ENCODE measurements at regions not wholly inside any gene's neighbourhood (a gene's known extent, or its start where the extent isn't known, plus 50 kb on each side); places are given as distances from the start of the nearest gene placed in this dataset.
"Not testable (repeated sequence)": the region's sequence is repeated elsewhere in the genome, so short reads cannot be mapped to it uniquely, and the experiment has no call there.

DNA sequence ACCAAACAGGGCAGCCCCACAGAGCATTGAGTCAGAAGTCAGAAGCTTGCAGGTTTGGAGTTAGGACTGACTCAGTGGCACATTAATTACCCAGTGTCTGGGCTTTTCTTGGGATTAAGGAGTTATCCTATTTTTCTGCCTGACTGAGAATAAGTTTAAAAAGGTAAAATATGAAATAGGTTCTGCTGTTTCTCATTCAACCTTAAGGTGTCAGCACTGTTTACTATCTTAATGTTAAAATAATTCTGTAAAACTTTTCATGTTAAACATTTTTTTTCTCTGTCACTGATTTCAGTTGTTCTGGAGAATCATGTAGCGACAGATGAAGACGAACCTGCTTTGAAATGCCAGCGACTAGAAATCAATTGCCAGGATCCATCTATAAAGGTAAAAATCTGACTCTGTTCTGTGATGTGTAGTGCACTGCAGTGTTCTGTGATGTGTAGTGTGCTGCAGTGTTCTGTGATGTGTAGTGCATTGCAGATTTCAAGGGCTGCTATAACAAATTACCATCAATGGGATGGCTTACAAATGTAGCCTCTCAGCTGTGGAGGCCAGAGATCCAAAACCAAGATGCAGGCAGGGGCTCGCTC, 128.0 kb downstream of the LAT start:
- no peak for TF ChIP-seq POLR2A (IDR thresholded peaks at IDR 0.05)
- TF ChIP-seq, protein P1, sequence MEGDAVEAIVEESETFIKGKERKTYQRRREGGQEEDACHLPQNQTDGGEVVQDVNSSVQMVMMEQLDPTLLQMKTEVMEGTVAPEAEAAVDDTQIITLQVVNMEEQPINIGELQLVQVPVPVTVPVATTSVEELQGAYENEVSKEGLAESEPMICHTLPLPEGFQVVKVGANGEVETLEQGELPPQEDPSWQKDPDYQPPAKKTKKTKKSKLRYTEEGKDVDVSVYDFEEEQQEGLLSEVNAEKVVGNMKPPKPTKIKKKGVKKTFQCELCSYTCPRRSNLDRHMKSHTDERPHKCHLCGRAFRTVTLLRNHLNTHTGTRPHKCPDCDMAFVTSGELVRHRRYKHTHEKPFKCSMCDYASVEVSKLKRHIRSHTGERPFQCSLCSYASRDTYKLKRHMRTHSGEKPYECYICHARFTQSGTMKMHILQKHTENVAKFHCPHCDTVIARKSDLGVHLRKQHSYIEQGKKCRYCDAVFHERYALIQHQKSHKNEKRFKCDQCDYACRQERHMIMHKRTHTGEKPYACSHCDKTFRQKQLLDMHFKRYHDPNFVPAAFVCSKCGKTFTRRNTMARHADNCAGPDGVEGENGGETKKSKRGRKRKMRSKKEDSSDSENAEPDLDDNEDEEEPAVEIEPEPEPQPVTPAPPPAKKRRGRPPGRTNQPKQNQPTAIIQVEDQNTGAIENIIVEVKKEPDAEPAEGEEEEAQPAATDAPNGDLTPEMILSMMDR (IDR thresholded peaks at IDR 0.05), result no peak

DNA sequence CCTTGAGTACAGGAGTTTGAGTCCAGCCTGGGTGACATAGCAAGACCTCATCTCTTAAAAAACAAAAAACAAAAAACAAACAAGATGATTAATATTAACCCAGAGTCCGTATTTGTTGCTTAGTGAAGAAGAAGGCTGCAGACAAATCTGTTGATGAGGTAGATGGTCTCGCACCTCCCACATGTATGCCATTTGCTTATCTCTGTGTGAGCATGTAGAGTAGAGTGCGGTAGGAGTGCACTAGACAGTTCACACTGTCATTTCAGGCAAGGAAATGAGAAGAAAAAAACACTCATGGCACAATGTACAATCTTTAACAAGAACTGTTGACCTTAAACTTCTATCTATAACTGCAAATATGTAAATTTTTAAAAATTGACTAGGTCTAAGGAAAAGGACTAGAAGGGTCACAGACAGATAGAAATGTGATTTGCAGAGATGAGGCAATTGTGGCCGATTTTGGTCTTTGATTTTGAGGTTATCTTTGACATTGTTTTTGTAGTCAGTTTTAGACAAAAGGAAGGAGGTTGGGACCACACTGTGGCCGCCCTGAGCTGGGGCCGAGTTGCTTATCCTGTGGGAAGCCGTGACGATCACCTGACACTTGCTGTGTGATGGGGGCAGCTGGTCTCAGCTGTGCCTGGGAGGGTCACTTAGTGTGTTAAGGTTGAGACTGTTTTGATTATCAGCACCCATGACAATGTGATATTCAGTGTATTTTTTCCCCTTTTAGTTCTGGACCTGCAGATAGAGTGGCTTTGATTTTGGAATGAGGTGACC, 127.2 kb downstream of the LAT start:
- DNase-seq; H3K27ac ChIP-seq; intact Hi-C loops (cut with DNase I; ENCODE audit: low total_unique reads); H3K36me3 ChIP-seq (ENCODE audit: low read depth, missing control alignments); H3K4me1 ChIP-seq; H3K27me3 ChIP-seq; H3K4me3 ChIP-seq; H3K9me3 ChIP-seq: not testable (repeated sequence)
- 66 to 75% methylated on average over 8 of the region's 8 CpGs for WGBS, 2 donors

More for the DNA sequence above, 128.0 kb downstream of the LAT start:
- Histone ChIP-seq H3K9me3 (no peaks in the 10 kb centered on the region), H3K36me3 (ENCODE audit: low read depth, missing control alignments) (no peaks in the 10 kb centered on the region), H3K4me3 (no peak overlapping the region), H3K4me1 (peaks cover 8% of the 10 kb centered on the region), H3K27ac (no peak overlapping the region), H3K27me3 (no peaks in the 10 kb centered on the region)
- no peak for DNase-seq
- intact Hi-C loops (cut with DNase I; ENCODE audit: low total_unique reads), result no loop called here
- WGBS, 2 donors, result 92 to 95% methylated on average over 4 of the region's 4 CpGs

DNA sequence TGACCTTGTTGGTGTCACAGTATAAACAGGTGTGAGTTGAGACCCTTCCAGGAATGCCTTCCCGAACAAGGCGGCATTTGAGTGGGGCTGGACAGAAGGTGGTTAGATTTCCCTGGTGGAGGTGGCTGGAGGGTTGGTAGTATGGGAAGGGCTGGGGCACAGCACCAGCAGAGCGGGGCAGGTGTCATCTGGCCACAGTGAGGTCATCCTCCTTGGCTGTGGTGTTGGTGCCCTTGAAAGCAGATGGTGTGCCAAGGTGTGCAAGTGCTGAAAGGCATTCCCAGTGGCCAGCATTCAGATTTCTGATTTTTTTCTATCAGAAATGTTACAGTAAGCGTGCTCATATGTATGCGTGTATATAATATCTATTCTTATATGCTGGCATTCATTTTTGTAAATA, 126.6 kb downstream of the LAT start:
- H3K4me1 ChIP-seq, result peaks cover 8% of the 10 kb centered on the region
- no peak for DNase-seq
- no peak overlapping the region for H3K4me3 ChIP-seq
- H3K9me3 ChIP-seq, result no peaks in the 10 kb centered on the region
- no peaks in the 10 kb centered on the region for H3K27me3 ChIP-seq
- WGBS, 2 donors, result 97% methylated on average over 4 to 5 of the region's 5 CpGs
- H3K27ac ChIP-seq, result no peak overlapping the region
- TF ChIP-seq, protein P1 (IDR thresholded peaks at IDR 0.05), result no peak
- TF ChIP-seq POLR2A (IDR thresholded peaks at IDR 0.05), result no peak
- no peaks in the 10 kb centered on the region for H3K36me3 ChIP-seq (ENCODE audit: low read depth, missing control alignments)
- intact Hi-C loops (cut with DNase I; ENCODE audit: low total_unique reads), result no loop called here

DNA sequence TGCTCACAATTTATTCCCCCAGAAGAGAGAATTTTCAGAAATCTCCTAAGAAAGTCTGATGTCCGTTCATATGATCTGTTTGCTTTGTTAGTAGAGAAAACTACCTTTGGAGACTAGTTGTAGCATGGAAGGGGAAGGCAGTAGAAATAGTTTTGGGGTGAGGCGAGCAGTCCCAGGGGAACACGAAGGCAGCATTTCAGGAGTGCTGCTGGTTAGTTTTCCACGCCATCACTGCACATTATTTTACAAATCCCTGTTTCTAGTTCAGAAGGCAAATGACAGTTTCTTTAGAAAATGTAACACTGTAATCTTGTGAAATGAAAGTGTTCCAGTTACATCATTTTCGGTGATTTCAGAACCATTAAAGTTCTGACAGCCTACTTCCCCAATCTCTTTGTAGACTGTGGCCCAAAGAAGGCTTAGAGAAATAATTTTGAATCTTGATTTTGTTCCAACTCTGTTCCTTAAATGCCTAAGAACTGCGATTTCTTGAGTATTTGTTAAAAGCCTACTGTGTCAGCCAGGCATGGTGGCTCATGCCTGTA, 123.8 kb downstream of the LAT start:
- 66 to 78% methylated on average over 5 to 6 of the region's 6 CpGs for WGBS, 2 donors
- DNase-seq; H3K4me3 ChIP-seq; H3K36me3 ChIP-seq (ENCODE audit: low read depth, missing control alignments); intact Hi-C loops (cut with DNase I; ENCODE audit: low total_unique reads); H3K9me3 ChIP-seq; H3K27me3 ChIP-seq; H3K27ac ChIP-seq; H3K4me1 ChIP-seq: not testable (repeated sequence)

DNA sequence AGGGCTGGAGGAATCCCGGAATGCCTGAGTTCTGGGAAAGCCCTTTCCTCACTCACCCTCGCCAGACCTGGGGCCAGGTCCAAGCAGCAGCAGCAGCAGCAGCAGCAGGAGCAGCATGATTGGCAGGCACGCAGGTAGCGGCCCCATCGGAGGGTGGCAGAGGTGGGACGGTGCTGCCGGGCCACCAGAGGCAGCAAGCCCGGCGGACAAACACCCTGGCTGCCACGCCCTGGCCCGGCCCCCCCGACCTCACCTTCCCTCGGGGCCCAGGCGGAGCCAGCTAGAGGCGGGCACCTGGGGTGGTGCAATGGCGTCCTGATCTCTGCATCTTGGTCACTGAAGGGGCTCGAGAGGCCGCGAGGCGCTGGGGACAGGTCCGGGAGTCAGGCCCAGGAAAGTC, 122.4 kb downstream of the LAT start:
- Histone ChIP-seq H3K27ac (no peak overlapping the region), H3K27me3 (no peaks in the 10 kb centered on the region), H3K36me3 (ENCODE audit: low read depth, missing control alignments) (no peaks in the 10 kb centered on the region), H3K9me3 (no peaks in the 10 kb centered on the region), H3K4me1 (no peaks in the 10 kb centered on the region), H3K4me3 (no peak overlapping the region)
- 67 to 88% methylated on average over 8 to 21 of the region's 21 CpGs for WGBS, 2 donors
- TF ChIP-seq, protein P1 (IDR thresholded peaks at IDR 0.05), result no peak
- TF ChIP-seq POLR2A (IDR thresholded peaks at IDR 0.05), result no peak
- no peak for DNase-seq
- intact Hi-C loops (cut with DNase I; ENCODE audit: low total_unique reads), result no loop called here

DNA sequence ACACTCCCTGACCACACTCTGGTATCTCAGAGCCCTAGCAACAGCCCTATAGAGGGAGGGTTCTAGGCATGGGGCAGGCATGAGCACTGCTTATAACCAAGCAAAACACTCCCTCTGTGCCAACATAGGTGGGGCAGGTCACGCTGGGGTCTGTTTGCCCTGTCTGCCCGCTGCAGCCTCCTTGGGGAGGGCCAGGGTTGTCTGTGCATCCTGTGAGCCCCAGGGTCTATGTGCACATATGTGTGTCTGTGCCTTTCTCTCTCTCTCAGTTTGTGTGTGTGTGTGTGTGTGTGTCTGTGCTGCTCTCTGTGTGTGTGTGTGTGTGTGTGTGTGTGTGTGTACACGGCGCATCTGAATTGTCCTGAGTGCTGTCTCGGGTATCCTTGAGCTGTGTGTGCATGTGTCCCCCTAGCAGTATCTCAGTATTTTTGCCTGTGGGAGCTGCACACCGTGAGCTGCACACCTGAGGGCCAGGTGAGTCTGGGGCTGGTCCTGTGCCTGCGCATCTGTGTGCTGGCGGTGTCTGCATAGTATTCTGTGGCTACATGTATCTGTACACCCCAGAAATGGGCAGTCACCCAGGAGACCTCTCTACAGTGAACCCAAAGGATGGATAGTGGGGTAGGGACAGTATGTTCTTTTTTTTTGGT, 121.5 kb downstream of the LAT start:
- WGBS, 2 donors, result 90% methylated on average over 6 of the region's 8 CpGs; no CpG with 5 or more reads in 1 of the 2 donors
- H3K27me3 ChIP-seq; H3K4me3 ChIP-seq; H3K27ac ChIP-seq; DNase-seq; H3K36me3 ChIP-seq (ENCODE audit: low read depth, missing control alignments); intact Hi-C loops (cut with DNase I; ENCODE audit: low total_unique reads); H3K4me1 ChIP-seq; H3K9me3 ChIP-seq: not testable (repeated sequence)

DNA sequence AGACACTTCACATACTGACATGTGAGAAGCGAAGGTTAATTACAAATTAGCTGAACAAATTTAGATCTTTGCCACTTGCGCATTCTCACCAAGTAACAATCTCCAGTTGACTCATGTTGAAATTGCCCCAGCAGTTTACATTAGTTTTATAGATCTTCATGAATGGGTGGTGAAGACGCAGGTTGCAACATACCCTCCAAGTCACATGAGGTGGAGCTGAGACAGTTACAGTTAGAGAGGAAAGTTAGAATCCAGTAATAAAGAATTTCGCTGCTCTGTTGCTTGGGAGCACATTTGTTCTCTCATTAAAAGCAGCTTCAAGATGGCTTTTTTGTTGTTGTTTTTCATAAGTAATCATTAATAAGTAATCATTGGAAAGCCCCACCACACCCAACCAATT, 119.7 kb downstream of the LAT start:
- H3K4me1 ChIP-seq; DNase-seq; H3K27ac ChIP-seq; H3K36me3 ChIP-seq (ENCODE audit: low read depth, missing control alignments); intact Hi-C loops (cut with DNase I; ENCODE audit: low total_unique reads); H3K9me3 ChIP-seq; H3K27me3 ChIP-seq; H3K4me3 ChIP-seq: not testable (repeated sequence)
- 92 to 100% methylated on average over 2 of the region's 4 CpGs for WGBS, 2 donors

DNA sequence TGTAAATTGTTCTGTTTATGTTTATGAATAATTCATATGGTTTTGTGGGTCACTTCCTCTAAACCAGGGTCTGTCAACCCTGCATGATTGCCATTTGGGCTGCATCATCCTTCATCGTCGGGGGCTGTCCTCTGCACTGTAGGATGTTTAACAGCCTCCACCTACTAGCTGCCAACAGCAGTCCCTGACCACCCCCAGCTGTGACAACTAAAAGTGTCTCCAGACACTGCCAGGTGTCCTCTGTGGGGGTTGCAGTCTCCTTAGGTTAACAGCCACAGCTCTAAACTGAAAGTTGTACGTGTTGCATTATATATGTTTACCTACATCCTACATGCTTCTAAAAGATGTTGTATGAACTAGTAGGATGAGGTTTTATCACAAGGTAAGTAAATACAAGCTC, 113.1 kb downstream of the LAT start:
- 100% methylated on average over 1 of the region's 3 CpGs for WGBS, 2 donors
- H3K4me1 ChIP-seq, result not testable (repeated sequence)

More for the DNA sequence above, 113.1 kb downstream of the LAT start:
- H3K27ac ChIP-seq; H3K4me3 ChIP-seq; H3K27me3 ChIP-seq; intact Hi-C loops (cut with DNase I; ENCODE audit: low total_unique reads); H3K9me3 ChIP-seq; DNase-seq; H3K36me3 ChIP-seq (ENCODE audit: low read depth, missing control alignments): not testable (repeated sequence)

All from testis (tissue), 2 donors.